OCI-LY7 (cell line): ENCODE measurements at regions not wholly inside any gene's neighbourhood (a gene's known extent, or its start where the extent isn't known, plus 50 kb on each side); places are given as distances from the start of the nearest gene placed in this dataset.

ENCODE experiments used
- CTCF ChIP-seq: fragments of 200-600 bp; sonication (generic); conservative IDR thresholded peaks from 2 replicates; pipeline ENCODE4 v1.5.1; 2014; ENCODE audit warnings: mild to moderate bottlenecking, antibody characterized with exemption, low read length, moderate library complexity, mixed read lengths
- EZH2phosphoT487 ChIP-seq: fragments of 200-600 bp; sonication (generic); IDR thresholded peaks from 2 replicates; pipeline ENCODE4 v1.6.1; 2018; ENCODE audit warnings: low read depth, borderline replicate concordance, mild to moderate bottlenecking, mixed run types, antibody characterized with exemption, low read length, moderate library complexity, mixed read lengths

DNA sequence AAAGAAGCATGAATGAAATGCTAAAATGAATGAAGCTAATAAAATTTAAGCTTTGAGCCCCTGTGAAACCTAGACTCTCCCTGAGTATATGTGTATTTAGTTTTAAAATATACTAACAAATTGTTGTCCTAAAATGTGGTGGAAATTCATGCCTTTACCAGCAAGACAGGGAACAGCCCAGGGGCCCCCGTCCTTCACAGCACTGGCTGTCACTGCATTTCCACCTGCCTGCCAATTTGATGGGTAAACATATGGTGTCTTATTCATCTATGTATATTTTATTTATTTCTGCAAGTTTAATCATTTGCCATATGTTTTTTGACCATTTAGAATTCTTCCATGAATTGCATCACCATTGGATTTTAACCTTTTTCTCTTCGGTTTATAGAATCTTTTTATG is 463.7 kb upstream of the NBEA start:
- no peak for TF ChIP-seq CTCF
- TF ChIP-seq EZH2phosphoT487 = no peak
